A172 (cell line): ENCODE measurements at regions not wholly inside any gene's neighbourhood (a gene's known extent, or its start where the extent isn't known, plus 50 kb on each side); places are given as distances from the start of the nearest gene placed in this dataset.
"Not testable (repeated sequence)": the region's sequence is repeated elsewhere in the genome, so short reads cannot be mapped to it uniquely, and the experiment has no call there.

Experiments used
- DNase-seq: peaks from one replicate; pipeline ENCODE4 v3.0.0-alpha.2; 2015; ENCODE audit warnings: low spot score

- no peak for DNase-seq
These were observed 755.2 kb upstream of the CDH10 start for GRCh38 chr5:25399878-25400480.

- DNase-seq, result no peak
These were observed 749.2 kb upstream of the CDH10 start for GRCh38 chr5:25393957-25394356.

- no peak for DNase-seq
These were observed 748.5 kb upstream of the CDH10 start for GRCh38 chr5:25393256-25393655.

GRCh38 chr5:25387953-25388352, 743.2 kb upstream of the CDH10 start:
- DNase-seq, result no peak

GRCh38 chr5:25362799-25363198, 718.0 kb upstream of the CDH10 start:
- DNase-seq, result peak; percentile 45

GRCh38 chr5:25358919-25359318, 714.1 kb upstream of the CDH10 start:
- DNase-seq, result no peak

- no peak for DNase-seq
These were observed 712.8 kb upstream of the CDH10 start for GRCh38 chr5:25357605-25358004.

- DNase-seq, result no peak
These were observed 705.0 kb upstream of the CDH10 start for GRCh38 chr5:25349746-25350145.

- DNase-seq, result peak; percentile 5
These were observed 700.5 kb upstream of the CDH10 start for GRCh38 chr5:25345240-25345771.

- DNase-seq, result no peak
These were observed 694.8 kb upstream of the CDH10 start for GRCh38 chr5:25339541-25339940.

GRCh38 chr5:25334350-25334749, 689.6 kb upstream of the CDH10 start:
- no peak for DNase-seq

- no peak for DNase-seq
These were observed 685.9 kb upstream of the CDH10 start for GRCh38 chr5:25330721-25331120.

GRCh38 chr5:25327172-25327571, 682.4 kb upstream of the CDH10 start:
- DNase-seq, result no peak

GRCh38 chr5:25301836-25302235, 657.1 kb upstream of the CDH10 start:
- no peak for DNase-seq

- DNase-seq, result peak; percentile 47
These were observed 650.3 kb upstream of the CDH10 start for GRCh38 chr5:25295067-25295466.

- DNase-seq, result not testable (repeated sequence)
These were observed 645.0 kb upstream of the CDH10 start for GRCh38 chr5:25289766-25290165.

GRCh38 chr5:25286319-25286718, 641.5 kb upstream of the CDH10 start:
- DNase-seq, result no peak

GRCh38 chr5:25285136-25285535, 640.4 kb upstream of the CDH10 start:
- no peak for DNase-seq

GRCh38 chr5:25263507-25263906, 618.7 kb upstream of the CDH10 start:
- DNase-seq, result not testable (repeated sequence)

- DNase-seq, result no peak
These were observed 617.4 kb upstream of the CDH10 start for GRCh38 chr5:25262221-25262620.

GRCh38 chr5:25255128-25255527, 610.4 kb upstream of the CDH10 start:
- DNase-seq, result no peak

- no peak for DNase-seq
These were observed 597.2 kb upstream of the CDH10 start for GRCh38 chr5:25241981-25242380.

- not testable (repeated sequence) for DNase-seq
These were observed 593.9 kb upstream of the CDH10 start for GRCh38 chr5:25238720-25239119.

GRCh38 chr5:25224316-25224982, 579.7 kb upstream of the CDH10 start:
- no peak for DNase-seq
